CD14-positive monocyte (primary cell): ENCODE measurements at regions not wholly inside any gene's neighbourhood (a gene's known extent, or its start where the extent isn't known, plus 50 kb on each side); places are given as distances from the start of the nearest gene placed in this dataset.

Experiments used
- DNase-seq, 3 donors: peaks; one replicate each; pipeline ENCODE4 v3.0.0-alpha.2; 2011 to 2022
- H2AFZ ChIP-seq: 2 replicates; pipeline ENCODE4 v1.6.0; 2012; ENCODE audit warnings: mild to moderate bottlenecking, low read depth, low read length, inconsistent platforms; ENCODE audit not compliant: insufficient read depth, poor library complexity, severe bottlenecking
- H3K27ac ChIP-seq, 2 donors: 1 replicate in 1 of 2; 2 replicates in 1 of 2; pipeline ENCODE4 v1.5.1; 2012 to 2013; ENCODE audit warnings: low read length in 2 of 2, control low read depth in 1 of 2, inconsistent platforms in 1 of 2, low read depth in 1 of 2, mild to moderate bottlenecking in 1 of 2
- H3K27me3 ChIP-seq, 2 donors: one replicate each; pipeline versions ENCODE4 v1.6.0 to v1.6.1; 2011 to 2013; ENCODE audit warnings: low read length in 2 of 2; ENCODE audit not compliant: control insufficient read depth in 2 of 2, insufficient read depth in 2 of 2
- H3K36me3 ChIP-seq, 2 donors: replicated peaks in 1 of 2; 1 replicate in 1 of 2; 2 replicates in 1 of 2; pipeline versions ENCODE4 v1.5.1 to v1.6.1; 2012 to 2013; ENCODE audit warnings: low read length in 2 of 2, control low read depth in 1 of 2, inconsistent platforms in 1 of 2, mild to moderate bottlenecking in 1 of 2; ENCODE audit not compliant: insufficient read depth in 2 of 2, control insufficient read depth in 1 of 2
- H3K4me1 ChIP-seq, 2 donors: 1 replicate in 1 of 2; 2 replicates in 1 of 2; pipeline versions ENCODE4 v1.5.1 to v1.6.1; 2012 to 2013; ENCODE audit warnings: low read length in 2 of 2, control low read depth in 1 of 2, inconsistent platforms in 1 of 2, mild to moderate bottlenecking in 1 of 2, moderate library complexity in 1 of 2; ENCODE audit not compliant: insufficient read depth in 2 of 2, control insufficient read depth in 1 of 2
- H3K4me2 ChIP-seq: replicated peaks from 2 replicates; pipeline ENCODE3; 2012; ENCODE audit warnings: low read length, moderate library complexity, mild to moderate bottlenecking; ENCODE audit not compliant: poor library complexity, severe bottlenecking; ENCODE audit errors: extremely low read depth
- H3K4me3 ChIP-seq, 3 experiments: fragments of 200-600 bp in 1 of 3; sonication (generic) in 1 of 3; replicated peaks in 1 of 3; 1 replicate in 2 of 3; 2 replicates in 1 of 3; pipeline ENCODE4 v1.5.1; 2011 to 2013; ENCODE audit warnings: low read length in 3 of 3, mild to moderate bottlenecking in 3 of 3, control low read depth in 2 of 3, low read depth in 2 of 3, inconsistent platforms in 1 of 3, moderate library complexity in 1 of 3
- H3K79me2 ChIP-seq: 2 replicates; pipeline ENCODE4 v1.6.0; 2012; ENCODE audit warnings: mild to moderate bottlenecking, control low read depth, inconsistent platforms, low read length, moderate library complexity; ENCODE audit not compliant: insufficient read depth
- H3K9ac ChIP-seq: 2 replicates; pipeline ENCODE4 v1.6.0; 2017; ENCODE audit warnings: low read length, mild to moderate bottlenecking; ENCODE audit not compliant: insufficient read depth, poor library complexity, severe bottlenecking
- H3K9me3 ChIP-seq, 2 donors: replicated peaks in 1 of 2; 1 replicate in 1 of 2; 2 replicates in 1 of 2; pipeline versions ENCODE4 v1.5.1 to v1.6.1; 2012 to 2013; ENCODE audit warnings: low read length in 2 of 2, control low read depth in 1 of 2; ENCODE audit not compliant: control insufficient read depth in 1 of 2, insufficient read depth in 1 of 2
- H4K20me1 ChIP-seq: 2 replicates; pipeline ENCODE4 v1.6.0; 2012; ENCODE audit warnings: mild to moderate bottlenecking, low read length, control low read depth, moderate library complexity; ENCODE audit not compliant: insufficient read depth
- H3K27ac Mint-ChIP-seq, 7 donors: one replicate each; pipeline ENCODE4 v1.8.0; 2020; ENCODE audit warnings: mild to moderate bottlenecking in 7 of 7, mixed read lengths in 7 of 7, moderate library complexity in 6 of 7, inconsistent platforms in 2 of 7
- H3K27me3 Mint-ChIP-seq, 3 donors: one replicate each; pipeline ENCODE4 v1.8.0; 2021 to 2022; ENCODE audit warnings: low read depth in 3 of 3, mild to moderate bottlenecking in 3 of 3, mixed read lengths in 3 of 3, moderate library complexity in 3 of 3, inconsistent platforms in 1 of 3
- H3K36me3 Mint-ChIP-seq, 2 donors: one replicate each; pipeline ENCODE4 v1.8.0; 2020; ENCODE audit warnings: mixed read lengths in 2 of 2, inconsistent platforms in 1 of 2, mild to moderate bottlenecking in 1 of 2
- H3K4me1 Mint-ChIP-seq: one replicate; pipeline ENCODE4 v1.8.0; 2020; ENCODE audit warnings: mild to moderate bottlenecking, mixed read lengths
- H3K4me3 Mint-ChIP-seq, 2 donors: one replicate each; pipeline ENCODE4 v1.8.0; 2020; ENCODE audit warnings: mild to moderate bottlenecking in 2 of 2, mixed read lengths in 2 of 2, moderate library complexity in 1 of 2
- H3K9me3 Mint-ChIP-seq, 7 donors: one replicate each; pipeline ENCODE4 v1.8.0; 2020 to 2022; ENCODE audit warnings: mixed read lengths in 7 of 7, mild to moderate bottlenecking in 6 of 7, moderate library complexity in 6 of 7, inconsistent platforms in 2 of 7
- WGBS: methylation state at CpG from one replicate; pipeline ENCODE4 v1.1.5; 2013; ENCODE audit warnings: missing lambda C conversion rate; ENCODE audit not compliant: insufficient coverage; 5-methylcytosine and 5-hydroxymethylcytosine counted together
- intact Hi-C, 2 donors: fragments of 100-400 bp; cut with micrococcal nuclease; formaldehyde crosslinking; loops; one replicate each; pipeline versions ENCODE4 v1.15.0 to v1.15.1; 2023
- TF ChIP-seq, protein P1 (sequence below): fragments of 200-600 bp; IDR thresholded peaks from one replicate; pipeline ENCODE4 v1.8.0; 2022; ENCODE audit warnings: antibody characterized with exemption, mild to moderate bottlenecking

DNA sequence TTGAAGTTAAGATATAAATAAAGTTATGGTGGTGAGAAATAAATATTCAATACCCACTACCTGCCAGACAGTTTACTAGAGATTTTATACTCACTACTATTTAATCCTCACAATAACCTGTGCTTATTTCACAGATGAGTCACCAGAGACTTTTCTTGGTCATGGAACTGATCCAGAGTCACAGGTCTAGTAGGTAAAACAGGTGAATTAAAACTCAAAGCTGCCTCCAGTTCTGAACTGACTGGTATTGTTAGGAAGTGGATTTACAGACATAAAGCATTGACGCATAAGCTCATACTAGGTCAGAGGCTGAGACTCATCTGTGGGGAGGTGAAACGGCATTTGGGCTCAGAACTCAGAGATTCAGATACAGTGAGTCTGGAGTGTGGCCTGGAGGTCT lies 1009.9 kb downstream of the AGBL1 start:
- Histone ChIP-seq H3K79me2 (no peaks in the 10 kb centered on the region), H3K9me3 (peaks cover 3 to 5% of the 10 kb centered on the region in 2 donors), H2AFZ (no peak overlapping the region), H4K20me1 (no peaks in the 10 kb centered on the region), H3K9ac (no peak overlapping the region), H3K4me3 (no peak overlapping the region), H3K27me3 (no peaks in the 10 kb centered on the region), H3K27ac (no peak overlapping the region), H3K4me2 (no peak overlapping the region), H3K4me1 (no peaks in the 10 kb centered on the region), H3K36me3 (no peaks in the 10 kb centered on the region)
- Mint-ChIP-seq H3K9me3 (peaks cover 0 to 13% (median 3%) of the 10 kb centered on the region in 7 donors), H3K36me3 (no peaks in the 10 kb centered on the region), H3K27me3 (peaks cover 0 to 1% (median 0%) of the 10 kb centered on the region in 3 donors), H3K4me1 (no peaks in the 10 kb centered on the region), H3K27ac (no peak overlapping the region), H3K4me3 (no peak overlapping the region)
- TF ChIP-seq, protein P1, sequence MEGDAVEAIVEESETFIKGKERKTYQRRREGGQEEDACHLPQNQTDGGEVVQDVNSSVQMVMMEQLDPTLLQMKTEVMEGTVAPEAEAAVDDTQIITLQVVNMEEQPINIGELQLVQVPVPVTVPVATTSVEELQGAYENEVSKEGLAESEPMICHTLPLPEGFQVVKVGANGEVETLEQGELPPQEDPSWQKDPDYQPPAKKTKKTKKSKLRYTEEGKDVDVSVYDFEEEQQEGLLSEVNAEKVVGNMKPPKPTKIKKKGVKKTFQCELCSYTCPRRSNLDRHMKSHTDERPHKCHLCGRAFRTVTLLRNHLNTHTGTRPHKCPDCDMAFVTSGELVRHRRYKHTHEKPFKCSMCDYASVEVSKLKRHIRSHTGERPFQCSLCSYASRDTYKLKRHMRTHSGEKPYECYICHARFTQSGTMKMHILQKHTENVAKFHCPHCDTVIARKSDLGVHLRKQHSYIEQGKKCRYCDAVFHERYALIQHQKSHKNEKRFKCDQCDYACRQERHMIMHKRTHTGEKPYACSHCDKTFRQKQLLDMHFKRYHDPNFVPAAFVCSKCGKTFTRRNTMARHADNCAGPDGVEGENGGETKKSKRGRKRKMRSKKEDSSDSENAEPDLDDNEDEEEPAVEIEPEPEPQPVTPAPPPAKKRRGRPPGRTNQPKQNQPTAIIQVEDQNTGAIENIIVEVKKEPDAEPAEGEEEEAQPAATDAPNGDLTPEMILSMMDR = no peak
- DNase-seq = no peak
- intact Hi-C loops = no loop called here
- 100% methylated on average over 2 of the region's 2 CpGs for WGBS

- Histone ChIP-seq H3K9me3 (peaks cover 9 to 16% of the 10 kb centered on the region in 2 donors), H3K4me1 (no peaks in the 10 kb centered on the region), H3K4me3 (no peak overlapping the region), H2AFZ (no peak overlapping the region), H3K9ac (no peak overlapping the region), H3K4me2 (no peak overlapping the region), H3K36me3 (no peaks in the 10 kb centered on the region), H3K27ac (no peak overlapping the region), H4K20me1 (no peaks in the 10 kb centered on the region), H3K27me3 (no peaks in the 10 kb centered on the region), H3K79me2 (no peaks in the 10 kb centered on the region)
- Mint-ChIP-seq H3K4me1 (no peaks in the 10 kb centered on the region), H3K27ac (no peak overlapping the region), H3K36me3 (no peaks in the 10 kb centered on the region), H3K4me3 (no peak overlapping the region), H3K9me3 (peaks cover 0 to 15% (median 4%) of the 10 kb centered on the region in 7 donors), H3K27me3 (no peaks in the 10 kb centered on the region)
- no peak for DNase-seq
- TF ChIP-seq, protein P1 = no peak
- intact Hi-C loops = no loop called here
- WGBS = 80% methylated on average over 1 of the region's 5 CpGs
Observed at GRCh38 chr15:87083201-87083600, 1003.5 kb downstream of the AGBL1 start.
